GM21360 (cell line): ENCODE measurements at regions not wholly inside any gene's neighbourhood (a gene's known extent, or its start where the extent isn't known, plus 50 kb on each side); places are given as distances from the start of the nearest gene placed in this dataset.
"Not testable (repeated sequence)": the region's sequence is repeated elsewhere in the genome, so short reads cannot be mapped to it uniquely, and the experiment has no call there.

Experiments
- ATAC-seq: cut with Tn5 transposase; IDR thresholded peaks from one replicate; pipeline ENCODE4 v1.9.1; 2021; ENCODE audit warnings: mild to moderate bottlenecking, moderate library complexity; ENCODE audit not compliant: unreplicated experiment

DNA sequence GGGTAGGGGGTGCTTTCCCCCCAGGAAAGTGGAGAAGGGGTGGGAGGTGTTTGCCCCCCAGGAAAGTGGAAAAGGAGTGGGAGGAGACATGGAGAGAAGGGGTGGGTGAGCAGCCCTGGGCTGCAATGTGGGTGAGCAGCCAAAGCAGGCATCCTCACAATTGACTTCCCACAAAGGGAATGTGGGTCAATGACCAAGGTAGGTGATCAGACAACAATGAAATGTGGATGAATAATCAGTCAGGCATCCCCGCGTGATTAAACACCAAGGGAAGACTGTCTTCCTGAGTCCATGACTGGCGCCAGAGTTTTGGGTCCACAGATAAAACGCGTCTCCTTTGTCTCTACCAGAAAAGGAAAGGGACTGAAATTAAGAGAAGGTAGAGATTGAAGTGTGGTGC, 558.8 kb downstream of the ADGRL2 start:
- not testable (repeated sequence) for ATAC-seq

DNA sequence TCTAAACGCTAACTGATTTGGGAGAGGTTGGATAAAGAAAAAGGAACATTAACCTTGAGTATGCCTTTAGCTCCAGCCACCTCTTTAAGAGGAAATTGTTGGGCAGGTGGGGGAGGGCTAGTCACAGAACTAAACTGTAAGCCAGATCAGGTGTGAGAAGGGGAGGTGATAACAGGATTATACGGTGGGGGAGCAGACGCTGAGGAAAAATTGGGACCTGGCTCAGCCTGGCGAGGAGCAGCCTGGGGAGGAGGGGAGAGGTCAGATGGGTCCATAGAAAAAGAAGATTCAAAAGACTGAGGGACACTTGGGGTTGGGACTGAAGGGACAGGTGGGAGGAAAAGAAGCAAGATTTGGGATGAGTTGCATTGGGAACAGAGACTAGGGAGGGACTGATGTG, 558.0 kb downstream of the ADGRL2 start:
- ATAC-seq: not testable (repeated sequence)

DNA sequence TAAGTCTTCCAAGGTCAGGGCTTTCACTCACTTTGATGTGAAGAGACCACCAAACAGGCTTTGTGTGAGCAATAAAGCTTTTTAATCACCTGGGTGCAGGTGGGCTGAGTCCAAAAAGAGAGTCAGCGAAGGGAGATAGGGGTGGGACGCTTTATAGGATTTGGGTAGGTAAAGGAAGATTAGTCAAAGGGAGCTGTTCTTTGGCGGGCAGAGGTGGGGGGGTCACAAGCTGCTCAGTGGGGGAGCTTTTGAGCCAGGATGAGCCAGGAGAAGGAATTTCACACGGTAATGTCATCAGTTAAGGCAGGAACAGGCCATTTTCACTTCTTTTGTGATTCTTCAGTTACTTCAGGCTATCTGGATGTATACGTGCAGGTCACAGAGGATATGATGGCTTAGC, 553.8 kb downstream of the ADGRL2 start:
- ATAC-seq: not testable (repeated sequence)

DNA sequence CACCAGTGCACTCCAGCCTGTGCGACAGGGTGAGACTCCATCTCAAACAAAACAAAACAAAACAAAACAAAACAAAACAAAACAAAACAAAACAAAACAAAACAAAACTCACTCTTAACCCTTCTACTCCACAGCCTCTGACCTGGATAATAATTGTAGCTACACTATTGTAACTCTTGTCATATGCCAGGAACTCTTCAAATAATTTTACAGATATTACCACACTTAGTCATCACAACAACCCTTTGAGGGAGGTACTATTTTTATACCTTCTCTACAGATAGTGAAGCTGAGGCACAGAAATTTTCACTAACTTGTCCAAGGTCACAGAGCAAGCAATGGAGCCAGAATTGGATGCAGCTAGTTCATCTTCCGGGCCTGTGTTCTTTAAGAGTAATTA, 547.8 kb downstream of the ADGRL2 start:
- ATAC-seq: no peak

DNA sequence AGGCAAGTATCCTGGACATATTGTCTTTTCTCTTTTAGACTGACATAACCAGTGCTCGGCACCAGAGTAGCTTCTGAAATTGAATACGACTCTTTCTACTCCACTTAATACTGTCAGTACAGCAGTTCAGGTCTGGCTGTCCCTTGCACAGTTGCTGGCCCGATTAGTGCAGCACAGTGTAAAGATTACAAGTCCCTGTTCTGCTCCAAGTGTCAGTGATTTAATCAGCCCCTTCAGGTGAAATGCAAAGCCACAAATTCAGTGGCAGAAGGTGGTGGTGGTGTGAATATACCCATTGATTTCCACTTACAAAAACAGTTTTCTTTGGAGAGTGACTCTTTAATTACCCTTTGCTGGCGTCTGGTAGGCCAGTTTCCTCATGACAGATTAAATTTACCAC, 545.4 kb downstream of the ADGRL2 start:
- ATAC-seq: no peak

DNA sequence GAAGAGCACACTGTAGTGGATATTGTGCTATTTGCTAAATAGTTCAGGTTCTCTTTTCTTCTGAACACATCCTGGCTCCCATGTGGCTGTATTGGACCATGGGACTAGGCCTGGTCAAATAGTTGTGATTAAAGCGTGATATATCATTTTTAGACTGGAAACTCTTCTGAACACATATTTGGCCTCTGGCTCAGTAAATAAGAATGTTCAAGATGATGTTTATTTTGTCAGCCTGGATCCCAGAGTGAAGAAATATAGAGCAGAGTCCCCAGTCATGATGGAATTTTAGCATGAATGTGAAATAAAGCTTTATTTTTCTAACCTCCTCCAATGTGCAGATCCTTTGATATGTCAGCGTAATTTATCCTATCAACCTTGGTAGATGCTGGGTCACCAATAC, 542.6 kb downstream of the ADGRL2 start:
- no peak for ATAC-seq

DNA sequence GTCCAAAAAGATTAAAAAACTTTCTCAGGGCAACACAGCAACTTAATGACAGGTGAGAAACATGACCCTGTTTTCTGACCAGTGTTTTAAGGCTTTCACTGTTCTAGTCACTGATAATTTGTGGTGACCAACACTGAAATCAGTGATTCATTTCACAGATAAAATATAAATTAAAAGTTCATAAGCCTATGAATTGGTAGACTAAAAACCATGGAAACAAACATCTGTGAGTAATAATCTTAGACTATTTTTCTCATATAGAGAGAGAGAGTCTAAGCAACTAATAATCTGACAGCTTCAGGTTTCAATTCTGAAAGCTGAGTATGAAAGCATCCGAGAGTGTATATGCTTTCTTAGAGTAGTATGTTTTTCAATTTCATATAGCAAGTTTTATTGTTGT, 536.9 kb downstream of the ADGRL2 start:
- ATAC-seq: no peak

DNA sequence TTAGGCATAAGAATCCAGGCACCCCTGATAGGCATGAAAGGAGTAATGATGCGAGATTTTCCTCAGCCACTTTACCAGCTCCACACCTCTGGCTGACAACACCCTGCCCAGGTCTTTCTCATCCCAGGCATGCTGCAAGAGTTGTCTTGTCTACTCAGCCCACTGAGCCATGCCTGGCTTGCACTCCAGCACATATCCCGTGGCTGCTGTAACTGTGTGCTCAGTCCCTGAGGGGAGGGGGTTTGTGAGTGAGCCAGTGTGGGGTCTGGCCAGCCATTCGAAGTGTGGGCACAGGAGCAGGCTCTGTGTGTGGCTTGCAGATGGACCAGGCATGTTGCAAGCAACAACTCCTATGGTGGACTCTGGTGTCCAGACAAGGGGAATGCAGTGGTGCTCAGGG, 529.6 kb downstream of the ADGRL2 start:
- ATAC-seq: no peak

DNA sequence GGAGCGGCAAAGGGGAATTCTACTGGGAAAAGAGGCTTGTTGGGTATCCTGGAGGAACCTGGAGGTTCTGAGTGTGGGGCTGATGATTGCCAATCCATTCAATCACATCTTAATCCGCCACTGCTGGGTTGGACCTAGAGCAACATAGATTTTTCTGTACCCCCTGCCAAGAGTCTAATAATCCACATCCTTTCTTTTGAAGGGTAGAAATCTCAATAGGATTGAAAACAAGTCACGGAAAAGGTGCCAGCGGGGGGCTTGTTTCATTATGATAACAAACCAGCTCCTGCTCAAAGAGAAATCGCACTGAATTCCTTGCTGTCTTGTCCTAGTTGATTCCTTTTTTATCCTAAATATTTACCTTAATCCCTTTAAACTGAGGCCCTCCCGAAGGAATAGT, 528.5 kb downstream of the ADGRL2 start:
- ATAC-seq: no peak

DNA sequence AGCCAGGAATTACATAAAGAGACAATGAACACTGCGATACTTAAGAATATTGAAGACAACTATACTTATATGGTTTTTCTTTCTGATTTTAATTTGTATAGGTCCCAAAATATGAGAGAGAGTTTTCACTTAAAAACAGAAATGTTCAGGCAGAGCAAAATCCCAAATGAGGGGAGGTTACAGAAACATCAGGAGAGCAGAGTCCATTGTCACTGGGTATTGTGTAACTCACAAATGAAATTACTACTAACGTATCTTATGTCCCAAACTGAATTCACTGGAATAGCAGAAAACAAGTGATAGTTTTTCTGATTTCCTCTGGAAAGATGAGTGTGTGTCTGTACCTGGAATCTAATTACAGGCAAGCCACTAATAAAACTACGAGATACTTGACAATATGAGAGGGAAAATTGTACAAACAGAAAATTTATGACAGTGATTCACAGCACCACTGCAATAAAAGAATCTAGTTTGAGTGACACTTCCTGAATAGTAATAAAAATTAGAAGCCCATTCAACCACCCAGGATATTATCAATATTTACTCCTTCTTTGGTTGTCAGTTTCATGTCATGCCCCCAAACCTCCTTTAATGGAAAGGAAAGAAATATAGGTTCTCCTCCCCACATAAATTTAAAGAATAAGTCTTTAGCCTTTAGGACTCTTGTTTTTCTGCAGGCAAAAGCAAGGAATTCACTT, 522.6 kb downstream of the ADGRL2 start:
- ATAC-seq: no peak

DNA sequence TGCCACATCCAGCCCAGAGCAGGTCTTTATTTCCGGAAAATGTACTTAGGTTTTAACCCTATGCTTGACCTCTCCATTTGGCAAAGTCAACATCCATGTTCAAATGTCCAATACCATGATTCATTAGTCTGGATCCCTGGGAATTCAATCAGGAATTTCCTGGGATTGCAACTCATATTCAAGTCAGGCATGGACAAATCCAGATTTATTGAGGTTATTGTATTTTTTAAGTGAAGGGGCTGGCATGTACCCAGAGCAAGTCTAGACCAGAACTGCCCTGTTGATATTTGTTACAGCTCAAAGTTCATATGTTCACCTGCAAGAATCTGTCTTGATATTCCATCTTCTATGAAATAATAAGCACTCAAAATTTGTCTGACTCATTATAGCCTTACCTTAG, 521.1 kb downstream of the ADGRL2 start:
- ATAC-seq: no peak

DNA sequence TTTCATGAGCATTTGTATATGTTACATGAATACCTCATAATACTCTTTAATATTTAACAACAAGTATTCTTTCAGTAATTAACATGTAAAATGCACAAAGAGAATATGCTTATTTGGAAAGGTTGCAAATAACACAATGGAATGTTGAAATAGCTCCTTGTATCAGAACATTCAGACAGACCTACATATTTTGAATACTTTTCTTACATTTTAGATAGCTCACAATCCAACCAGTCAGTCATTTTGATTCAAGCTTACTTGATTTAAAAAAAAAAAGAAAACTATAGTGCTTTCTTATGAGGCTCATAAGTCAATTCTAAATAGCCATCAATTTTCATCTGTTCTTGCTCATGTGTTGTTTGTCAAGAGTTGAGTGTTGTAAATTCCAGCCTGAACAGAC, 518.8 kb downstream of the ADGRL2 start:
- no peak for ATAC-seq

DNA sequence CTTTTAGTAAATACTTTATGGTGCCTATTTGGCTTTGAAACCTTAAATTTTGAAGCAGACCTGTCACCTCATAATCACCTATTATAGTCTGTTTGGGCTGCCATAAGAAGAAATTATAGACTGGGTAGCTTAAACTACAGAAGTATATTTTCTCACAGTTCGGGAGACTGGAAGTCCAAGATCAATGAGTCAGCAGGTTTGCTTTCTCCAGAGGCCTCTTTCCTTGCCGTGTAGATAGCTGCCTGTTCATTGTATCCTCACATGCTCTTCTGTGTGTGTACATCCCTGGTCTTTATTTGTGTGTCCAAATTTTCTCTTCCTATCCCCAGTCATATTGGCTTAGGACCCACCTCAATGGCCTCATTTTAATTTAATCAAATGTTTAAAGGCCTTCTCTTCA, 518.2 kb downstream of the ADGRL2 start:
- no peak for ATAC-seq

DNA sequence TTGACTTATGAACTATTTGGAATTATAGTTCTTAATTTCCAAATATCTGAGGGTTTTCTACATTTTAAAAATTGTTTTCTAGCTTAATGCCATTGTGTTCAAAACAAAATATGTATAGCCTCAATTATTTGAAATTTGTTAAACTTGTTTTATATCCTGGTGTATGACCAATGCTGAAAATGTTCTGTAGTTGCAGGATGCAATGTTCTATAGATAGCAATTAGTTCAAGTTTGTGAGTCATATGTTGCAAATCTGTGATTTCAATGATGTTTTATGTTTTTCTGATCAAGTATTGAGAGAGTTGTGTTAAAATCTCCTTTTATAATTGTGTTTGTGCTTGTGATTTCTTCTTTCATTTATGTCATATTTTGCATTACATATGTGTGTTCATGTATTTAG, 517.5 kb downstream of the ADGRL2 start:
- no peak for ATAC-seq

DNA sequence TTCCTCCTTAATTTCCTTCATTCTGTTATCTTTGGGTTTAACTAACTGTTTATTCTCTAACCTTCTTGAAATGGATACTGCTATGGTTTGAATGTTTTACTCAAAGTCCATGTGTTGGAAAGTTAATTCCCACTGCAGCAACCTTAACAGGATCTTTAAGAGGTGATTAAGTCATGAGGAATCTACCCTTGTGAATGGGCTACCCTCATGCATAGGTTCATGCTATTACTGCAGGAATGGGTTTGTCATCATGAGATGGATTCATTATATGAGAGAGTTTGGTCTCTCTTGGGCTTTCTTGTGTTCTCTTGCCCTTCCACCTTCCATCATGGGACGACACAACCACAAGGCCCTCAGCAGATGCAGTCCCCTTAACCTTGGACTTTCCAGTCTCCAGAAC, 516.9 kb downstream of the ADGRL2 start:
- ATAC-seq: no peak

DNA sequence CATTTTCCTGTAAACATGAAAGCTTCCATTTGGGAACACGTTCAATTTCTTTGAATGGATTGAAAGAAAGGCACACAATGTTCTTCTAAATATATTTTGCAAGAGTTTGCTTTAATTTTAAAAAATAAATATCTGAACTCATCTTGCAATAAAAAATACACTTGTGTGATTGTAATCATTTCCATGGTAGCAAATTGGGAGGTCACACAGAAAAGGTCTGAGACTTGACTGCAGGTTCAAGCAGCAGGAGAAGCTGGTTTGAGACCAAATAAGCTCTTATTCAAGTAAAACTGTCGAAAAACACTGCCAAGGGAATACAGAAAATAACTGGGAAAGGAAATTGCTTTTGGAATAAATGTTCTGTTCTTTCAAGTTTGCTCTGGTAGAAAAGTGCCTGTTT, 498.9 kb downstream of the ADGRL2 start:
- ATAC-seq: no peak

DNA sequence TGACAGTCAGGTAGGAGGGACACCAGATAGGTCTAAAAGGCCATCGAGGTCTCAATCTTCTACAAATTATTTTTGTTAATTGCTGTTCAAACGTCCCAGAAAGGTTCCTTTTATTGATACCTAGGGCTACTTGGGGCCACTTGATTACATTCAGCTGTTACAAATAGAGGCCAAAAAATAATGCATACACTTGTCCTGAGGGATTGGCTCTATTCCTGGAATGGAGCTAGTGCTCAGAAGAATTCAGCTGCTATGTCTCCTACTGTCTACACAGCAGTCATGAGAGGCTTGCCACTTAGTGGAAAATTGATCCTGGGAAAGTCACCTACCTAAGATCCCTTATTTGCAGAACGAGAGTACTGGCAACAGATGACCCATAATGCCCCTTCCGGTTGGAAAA, 498.3 kb downstream of the ADGRL2 start:
- no peak for ATAC-seq

DNA sequence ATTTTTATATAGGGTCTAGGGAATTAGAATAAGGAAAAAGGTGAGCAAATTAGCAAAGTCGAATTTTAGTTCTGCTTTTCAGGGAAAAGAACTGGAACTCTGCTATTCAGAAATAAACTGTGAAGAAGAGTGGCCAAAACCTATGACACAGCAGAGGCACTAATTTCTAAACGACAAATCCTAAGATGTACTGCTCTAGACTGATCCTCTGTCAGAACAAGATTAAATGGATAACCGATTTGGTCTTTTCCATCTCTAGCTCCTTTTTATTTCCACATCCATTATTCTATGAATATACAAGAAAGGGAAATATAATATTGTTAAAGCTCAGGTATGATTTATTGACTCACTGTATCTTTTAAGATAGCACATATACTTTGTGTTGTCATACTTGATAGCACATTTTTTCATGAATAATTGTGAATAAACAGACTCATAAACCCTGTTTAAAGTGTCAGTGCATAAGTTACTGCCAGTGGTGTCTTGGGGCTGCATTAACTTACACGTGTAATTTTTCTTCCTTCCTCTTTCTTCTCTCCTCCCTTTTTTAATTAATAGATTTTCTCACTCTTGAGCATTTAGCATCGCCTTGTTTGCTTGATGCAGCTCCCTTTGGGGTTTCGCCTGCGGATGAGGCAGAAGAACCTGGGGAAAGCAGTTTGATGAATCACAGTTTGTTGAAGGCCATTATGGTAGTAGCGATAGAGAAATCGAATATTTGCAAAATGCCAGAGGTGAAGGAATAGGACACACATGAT, 496.6 kb downstream of the ADGRL2 start:
- no peak for ATAC-seq

DNA sequence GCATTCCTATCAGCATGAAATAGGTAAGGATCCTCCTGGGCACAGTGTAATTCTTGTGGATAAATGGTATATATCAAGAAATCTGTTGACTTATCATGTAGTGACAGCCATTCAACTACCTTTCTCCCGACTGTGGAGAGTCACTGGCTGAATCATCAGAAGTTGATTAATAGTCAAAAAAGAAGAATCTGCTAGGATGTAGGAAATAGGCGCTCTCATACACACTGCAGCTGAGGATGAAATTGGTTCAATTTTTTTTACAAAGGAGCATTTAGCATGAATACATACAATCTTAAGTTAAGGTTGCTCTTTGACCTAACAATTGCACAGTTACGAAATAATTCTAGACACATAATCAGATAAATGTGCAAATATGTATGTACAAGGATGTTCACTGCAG, 486.8 kb downstream of the ADGRL2 start:
- no peak for ATAC-seq

DNA sequence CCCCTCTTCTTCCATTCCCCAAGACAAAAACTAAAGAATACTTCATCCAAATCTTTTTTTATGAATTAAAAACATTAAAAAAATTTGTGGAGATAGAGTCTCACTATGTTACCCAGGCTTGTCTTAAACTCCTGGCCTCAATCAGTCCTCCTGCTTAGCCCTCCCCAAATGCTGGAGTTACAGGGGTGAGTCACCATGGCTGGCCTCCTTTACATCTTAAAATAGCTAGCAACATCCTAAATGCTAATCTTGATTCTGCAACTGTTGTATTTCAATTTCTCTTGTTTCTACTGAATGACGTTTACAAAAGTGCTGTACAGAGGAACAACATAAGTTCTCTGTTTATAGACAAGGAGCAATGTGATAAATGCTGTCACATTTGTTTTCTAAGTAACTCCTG, 483.5 kb downstream of the ADGRL2 start:
- ATAC-seq: no peak

DNA sequence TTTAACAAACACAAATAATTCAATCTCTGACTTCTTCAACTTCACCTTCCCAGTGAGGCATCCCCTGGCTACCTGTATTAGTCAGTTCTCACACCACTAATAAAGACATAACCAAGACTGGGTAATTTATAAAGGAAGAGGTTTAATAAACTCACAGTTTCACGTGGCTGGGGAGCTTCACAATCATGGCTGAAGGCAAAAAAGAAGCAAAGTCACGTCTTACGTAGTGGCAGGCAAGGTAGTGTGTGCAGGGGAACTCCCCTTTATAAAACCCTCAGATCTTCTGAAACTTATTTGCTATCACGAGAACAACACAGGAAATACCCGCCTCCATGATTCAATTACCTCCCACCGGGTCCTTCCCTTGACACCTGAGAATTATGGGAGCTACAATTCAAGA, 478.5 kb downstream of the ADGRL2 start:
- ATAC-seq: no peak

DNA sequence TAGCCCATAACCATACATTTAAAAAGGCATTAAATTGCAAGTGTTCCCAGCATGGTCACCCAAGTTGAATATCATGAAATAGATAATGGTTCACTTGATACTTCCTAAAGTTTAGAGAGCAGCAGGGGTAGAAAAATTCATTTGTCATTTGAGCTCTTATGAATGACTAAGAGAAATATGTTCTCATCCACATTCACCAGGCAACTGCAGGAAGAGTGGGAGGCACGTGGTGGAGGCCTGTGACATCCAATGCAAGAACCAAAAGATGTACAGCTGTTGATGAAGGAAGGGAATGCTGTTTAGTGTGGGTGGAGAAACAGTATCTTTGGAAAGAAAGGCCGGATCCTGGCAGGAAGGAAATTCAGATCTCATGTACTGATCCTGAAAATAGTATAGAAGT, 473.1 kb downstream of the ADGRL2 start:
- ATAC-seq: no peak

DNA sequence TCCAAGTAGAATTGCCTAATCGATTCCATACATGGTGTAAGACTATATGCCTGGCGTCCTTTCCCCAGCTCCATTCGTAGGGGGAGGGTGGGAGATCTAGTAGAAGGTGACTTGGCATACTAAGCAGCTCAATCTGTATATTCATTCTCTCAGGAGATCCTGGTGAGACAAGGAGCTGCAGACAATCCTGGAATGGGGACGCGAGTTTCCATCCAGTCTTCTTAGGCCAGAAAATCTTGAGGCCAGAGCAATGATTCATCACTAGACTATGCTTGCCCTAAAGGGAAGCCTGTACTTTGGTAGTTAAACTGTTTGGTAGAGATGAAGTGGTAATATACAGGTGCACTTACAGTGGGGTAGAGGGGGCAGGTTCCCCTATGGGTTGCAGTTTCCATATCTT, 468.7 kb downstream of the ADGRL2 start:
- no peak for ATAC-seq
